GM21367 (cell line): ENCODE measurements at regions not wholly inside any gene's neighbourhood (a gene's known extent, or its start where the extent isn't known, plus 50 kb on each side); places are given as distances from the start of the nearest gene placed in this dataset.

Experiments
- ATAC-seq: cut with Tn5 transposase; IDR thresholded peaks from one replicate; pipeline ENCODE4 v1.9.1; 2021; ENCODE audit not compliant: unreplicated experiment

DNA sequence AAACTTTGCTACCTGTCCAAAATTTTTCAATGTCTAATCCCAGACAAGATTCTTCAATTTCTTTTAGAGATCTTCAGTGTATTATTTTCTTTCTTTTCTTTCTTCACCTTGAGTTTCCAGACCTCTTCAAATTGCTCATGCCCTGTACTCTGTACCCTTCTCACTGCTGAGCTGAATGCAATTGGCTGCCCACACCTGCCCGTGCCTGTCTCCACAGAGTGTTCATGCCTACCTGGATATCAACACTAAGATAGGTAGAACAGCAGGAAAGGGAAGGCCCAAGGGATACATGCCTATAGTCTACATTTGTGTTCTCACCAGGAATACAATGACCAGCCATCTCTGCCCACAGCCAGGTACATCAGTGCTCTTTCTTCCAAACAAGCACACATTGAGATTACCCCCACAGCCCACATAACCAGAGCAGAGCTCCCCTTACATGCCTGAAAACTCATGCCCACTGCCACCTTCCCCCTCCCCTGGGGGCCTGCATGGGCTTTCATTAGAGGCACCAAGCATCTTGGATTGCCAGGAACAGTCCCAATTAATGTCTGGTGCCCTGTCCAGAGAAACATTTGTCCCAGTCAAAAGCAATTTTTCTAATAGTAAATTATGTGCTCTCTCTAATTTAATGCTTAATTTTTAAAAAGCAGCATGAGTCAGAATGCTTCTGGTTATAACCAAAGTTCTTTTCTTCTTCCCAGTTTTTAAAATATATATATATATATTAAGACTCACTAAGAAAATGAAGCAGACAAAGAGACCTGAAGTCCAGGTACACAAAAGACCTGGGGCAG is 134.9 kb upstream of the SLC14A2 start:
- no peak for ATAC-seq

DNA sequence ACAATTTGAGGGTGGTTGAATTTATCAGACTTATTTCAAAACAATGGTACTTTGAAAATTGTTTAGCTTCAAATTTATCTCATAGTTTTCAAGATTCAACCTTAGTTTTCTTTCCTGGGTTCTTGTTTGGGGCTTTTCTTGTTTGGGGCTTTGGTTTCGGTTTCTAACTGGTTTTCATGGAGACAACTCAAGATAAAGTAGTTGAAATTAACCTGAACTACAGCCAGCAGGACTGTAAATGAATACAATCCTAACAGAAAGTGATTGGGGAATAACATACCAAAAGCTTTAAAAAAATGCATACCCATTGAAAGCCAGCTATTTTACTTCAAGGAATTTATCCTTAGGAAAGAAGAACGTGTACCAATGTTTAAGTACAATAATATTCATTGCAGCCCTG is 133.5 kb upstream of the SLC14A2 start:
- no peak for ATAC-seq

DNA sequence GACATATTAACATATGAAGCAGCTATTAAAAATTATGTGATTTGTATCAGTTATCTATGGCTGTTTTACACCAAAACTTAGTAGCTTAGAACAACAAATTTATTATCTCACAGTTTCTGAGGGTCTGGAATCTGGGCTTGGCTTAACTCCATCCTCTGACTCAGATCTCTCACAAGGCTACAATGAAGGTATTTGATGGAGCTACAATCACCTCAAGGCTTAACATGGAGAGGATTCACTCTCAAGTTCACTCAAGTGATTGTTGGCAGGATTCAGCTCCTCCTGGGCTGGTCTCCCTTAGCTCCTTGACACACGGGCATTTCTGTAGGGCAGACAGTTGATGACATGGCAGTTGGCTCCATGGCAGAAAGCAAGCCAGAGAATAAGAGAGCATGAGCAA is 133.0 kb upstream of the SLC14A2 start:
- ATAC-seq = no peak

DNA sequence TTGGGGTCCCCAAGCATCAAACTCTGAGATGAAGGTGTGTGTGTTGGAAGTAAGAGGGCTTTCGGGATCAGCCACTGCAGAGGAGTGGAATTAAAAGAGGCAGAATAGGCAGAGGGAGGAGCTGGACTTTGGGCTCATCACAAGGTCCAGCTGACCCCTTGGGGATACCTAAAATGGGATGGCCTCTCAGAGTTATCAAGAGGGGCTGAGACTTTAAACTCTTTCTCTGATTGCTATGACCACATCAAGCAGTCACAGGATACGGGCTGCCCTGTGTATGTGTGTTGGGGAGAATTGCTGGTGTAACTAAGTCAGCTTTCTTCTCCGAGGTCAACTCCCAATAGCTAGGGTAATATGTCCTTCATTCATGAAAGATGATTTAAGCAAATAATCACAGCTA is 127.7 kb upstream of the SLC14A2 start:
- ATAC-seq = no peak

DNA sequence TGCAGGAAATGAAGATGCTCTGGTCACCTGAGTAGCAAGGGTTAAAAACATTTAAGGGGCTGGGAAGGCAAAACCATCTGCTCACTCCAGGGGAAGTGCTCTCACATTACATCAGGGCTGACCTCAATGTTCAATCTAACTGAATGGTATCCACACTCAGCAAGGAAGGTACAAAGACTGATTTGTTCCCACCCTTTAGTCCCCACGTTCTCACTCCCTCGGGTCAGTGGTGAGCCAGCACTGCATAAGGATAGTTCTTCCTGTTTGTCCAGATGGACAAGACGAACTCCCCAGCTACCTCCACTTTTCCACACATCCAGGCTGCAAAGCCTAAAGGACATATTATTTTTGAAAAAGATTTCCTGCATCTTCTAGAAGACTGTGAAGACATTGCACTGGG is 126.6 kb upstream of the SLC14A2 start:
- ATAC-seq = no peak

DNA sequence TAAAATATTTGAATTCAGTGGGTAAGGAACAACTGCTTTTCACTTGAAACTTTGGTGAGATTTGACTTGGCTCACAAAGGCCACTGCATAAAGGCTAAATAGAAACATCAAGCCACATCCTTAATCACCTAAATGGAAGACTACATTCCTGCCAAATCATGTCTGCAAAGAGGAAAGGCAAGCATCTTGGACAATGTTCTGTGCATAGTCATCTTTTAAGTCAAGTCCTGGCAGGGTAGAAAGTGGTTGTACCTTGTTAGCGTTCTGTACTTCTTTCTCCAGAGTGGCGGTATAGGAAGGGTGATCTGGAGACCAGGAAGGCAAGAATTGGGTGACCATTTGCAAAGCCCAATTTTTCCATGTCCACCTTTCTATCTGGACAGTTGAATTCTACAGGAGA is 121.4 kb upstream of the SLC14A2 start:
- ATAC-seq = no peak

DNA sequence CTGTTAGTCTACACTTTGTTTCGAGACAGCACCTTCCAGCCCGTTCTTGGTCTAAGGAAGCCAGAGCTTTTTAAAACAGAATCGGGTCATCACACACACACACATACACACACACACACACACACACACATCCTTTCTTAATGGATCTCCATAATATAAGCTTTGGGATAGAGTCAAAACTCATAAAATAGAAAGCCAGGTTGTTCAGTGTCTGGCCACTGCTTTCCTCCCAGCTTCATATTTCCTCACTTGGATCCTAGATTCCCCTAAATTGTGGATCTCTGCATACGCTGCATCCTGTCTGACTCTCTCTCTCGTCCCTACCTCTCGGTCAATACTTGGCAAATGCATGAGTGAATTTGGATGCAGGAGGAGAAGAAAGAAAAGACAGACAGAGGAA is 120.5 kb upstream of the SLC14A2 start:
- no peak for ATAC-seq

DNA sequence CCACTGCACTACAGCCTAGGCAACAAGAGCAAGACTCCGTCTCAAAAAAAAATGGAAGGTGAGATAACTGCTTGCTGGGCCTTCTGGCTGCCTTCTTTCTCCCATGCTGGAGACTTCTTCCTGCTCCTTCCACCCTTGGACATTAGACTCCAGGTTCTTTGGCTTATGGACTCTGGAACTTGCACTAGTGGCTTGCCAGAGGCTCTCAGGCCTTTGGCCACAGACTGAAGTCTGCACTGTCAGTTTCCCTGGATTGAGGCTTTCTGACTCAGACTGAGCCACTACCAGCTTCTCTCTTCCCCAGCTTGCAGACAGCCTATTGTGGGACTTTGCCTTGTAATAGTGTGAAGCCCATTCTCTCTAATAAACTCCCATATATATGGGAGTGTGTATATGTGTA is 118.5 kb upstream of the SLC14A2 start:
- no peak for ATAC-seq

DNA sequence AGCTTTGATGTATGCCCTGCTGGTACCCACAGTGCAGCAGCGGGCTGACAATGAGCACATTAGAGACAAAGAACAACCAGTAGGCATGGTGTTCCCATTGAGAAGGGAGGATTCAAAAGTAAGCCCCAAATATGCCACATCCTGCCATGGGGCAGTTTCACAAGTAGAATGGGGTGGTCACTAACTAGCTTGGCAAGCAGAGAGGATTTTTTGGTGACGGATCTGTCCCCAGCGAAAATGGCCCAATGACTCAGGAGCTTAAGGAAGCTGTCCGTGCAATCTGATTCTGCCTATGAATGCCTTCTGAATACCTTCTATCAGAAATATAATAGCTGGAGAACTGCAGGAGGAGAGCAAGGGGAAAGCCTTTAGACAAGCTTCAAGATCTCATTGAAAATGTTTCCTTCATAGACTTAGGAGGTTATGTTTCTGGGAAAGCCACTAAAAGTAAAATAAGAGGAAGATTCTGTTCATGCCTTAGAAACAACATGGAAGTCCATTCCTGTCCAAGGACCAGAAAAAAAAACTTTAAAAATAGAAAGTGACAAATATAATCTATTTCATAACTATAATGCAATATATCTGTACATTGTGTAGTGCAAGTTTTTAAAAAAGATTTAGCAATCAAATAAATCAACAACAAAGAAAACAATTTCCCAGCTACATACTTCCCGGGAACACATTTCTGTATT is 117.5 kb upstream of the SLC14A2 start:
- no peak for ATAC-seq

DNA sequence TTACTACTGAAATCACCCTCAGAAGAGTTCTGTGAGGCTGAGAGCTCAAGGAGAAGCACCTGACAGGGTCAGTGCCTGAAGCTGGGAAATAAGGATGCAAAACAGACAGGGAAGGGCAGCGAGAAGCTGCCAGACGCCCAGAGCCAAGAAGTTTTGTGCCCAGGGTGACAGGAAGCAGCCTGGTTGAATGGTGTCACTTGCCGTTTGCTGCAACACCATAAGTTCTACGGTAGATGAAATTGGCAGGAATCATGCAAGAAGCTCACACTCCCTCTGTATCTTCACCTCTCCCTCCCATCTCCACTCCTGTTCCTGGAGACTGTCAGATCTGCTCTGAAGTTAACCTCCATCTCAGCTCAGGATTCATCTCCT is 117.0 kb upstream of the SLC14A2 start:
- ATAC-seq = no peak

DNA sequence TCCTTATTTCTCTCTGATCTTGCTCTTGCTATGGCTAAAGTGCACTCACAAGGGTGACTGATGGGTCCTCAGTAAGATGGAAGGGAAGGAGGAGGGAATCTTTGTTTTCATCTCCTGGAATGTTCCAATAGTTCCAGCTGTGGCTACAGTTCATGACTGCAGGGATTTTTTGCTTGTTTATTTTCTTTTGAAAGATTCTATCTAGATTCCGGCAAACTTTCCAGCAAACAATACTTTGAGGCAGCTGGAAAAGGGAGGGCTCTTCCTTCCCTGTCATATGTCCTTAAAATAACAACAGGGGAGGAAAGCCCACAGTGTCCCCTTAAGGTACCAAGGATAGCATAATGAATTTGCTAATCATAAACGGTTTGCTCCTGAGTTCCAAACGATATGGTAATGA is 111.3 kb upstream of the SLC14A2 start:
- ATAC-seq = no peak

DNA sequence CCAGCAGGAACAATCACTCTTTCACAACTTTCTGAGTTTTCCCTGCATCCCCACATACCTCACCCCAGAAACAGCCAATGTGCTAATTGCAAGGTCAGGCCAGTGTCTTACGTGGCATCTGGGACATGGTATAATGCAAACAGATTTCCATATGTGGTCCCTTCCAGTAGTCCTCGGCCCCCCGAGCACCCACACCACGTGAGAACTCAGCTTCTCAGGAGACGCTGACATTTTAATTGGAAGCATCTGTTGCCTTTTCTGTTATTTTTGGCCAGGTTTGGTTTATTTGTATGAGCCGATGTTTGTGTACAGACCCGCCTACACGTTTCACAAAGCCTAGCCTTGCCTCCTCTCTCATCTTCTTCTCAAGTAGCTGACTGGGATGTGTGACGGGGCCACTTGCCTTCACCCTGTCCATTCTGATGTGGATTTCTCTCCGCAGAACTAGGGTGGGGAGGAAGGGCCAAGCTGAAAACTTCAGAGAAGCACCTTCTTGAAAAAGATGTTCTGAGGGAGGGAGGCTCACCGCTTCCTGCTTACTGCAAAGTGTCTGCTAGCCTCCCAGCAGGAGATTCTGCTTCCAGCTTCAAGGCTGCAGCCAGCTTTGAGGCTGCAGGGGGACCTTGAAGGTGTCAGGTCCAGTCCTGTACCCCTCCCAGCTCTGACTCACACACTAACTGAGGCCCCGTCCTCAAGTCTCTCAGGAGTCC is 109.6 kb upstream of the SLC14A2 start:
- no peak for ATAC-seq

DNA sequence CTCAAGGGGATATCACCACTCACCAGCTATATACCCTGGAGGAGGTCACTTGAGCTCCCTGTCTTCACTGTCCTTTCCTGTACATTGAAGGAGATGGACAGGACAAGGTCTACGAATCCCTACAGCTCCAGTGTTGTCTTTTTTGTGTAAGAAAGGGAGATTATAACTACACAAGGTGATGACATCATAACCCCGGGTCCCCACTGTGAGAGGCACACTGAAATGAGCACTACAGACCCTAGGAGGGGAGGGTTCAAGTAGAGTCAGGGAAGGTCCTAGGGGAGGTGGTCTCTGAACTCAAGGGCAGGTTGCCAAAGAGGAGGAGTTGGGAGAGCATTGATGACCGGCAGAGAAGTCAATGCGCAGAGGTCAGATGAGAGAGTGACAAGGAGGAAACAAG is 108.3 kb upstream of the SLC14A2 start:
- ATAC-seq = no peak

DNA sequence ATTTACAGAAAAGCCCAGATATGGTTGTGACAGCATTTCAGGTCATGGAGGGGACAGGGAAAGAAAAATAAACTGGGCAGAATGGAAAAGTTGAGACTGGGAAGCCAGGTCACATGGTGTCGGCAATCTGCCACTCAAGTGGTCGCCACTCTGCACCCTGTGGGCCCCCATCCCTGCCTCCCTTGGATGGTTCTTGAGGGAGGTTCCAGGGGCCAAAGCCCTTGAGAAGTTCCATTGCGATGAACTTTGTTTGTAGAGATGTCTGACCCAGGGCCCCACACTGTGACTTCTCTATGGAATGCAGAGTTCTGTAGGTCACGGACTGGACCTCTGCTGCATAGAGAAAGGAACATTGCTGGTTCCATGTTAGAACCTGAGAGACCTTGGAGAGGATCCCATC is 105.7 kb upstream of the SLC14A2 start:
- no peak for ATAC-seq

DNA sequence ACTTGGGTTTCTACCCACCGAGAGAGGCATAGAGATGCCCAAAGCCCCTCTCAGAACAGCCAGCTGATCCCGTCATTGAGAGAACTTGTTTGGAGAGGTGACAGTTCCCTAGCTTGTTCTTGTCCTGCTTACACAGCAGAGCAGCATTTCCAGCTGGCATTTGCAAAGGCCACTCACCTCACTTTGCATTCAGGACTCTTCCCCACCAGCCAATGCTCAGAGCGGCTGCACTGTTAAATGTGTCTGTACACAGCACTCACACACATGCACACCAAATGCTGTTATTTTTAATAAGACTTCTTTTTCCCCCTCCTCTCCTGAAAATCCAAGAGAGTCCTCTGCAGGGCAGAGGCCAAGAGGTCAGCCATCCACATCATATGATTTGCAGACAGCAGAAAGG is 104.6 kb upstream of the SLC14A2 start:
- ATAC-seq = no peak

DNA sequence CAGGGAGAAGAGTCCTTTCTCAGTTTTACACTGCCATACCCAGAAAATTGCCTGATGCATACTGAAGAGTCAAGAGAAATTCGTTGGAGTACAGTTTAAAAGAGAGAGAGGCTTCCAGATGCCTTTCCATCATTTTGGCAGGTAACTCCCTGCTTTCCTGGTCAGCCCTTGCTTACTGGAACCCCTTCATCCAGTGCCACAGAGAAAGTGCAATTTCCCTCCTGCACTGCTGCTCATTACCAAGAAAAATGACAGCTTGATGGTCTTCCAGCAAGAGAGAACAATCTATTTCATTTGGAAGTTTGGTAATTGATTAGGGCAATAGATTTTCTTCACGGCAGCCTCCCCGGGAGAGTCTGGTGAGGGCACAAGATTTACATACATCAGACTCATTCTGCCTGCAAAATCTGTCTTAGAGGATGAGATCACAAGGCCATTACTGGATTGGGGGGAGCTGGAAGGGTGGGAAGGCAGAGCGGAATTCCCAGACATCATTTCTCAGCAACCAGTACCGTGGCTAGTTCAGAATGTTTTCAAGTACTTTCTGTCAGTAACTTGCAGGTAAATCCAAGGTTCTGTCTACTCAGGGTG is 102.8 kb upstream of the SLC14A2 start:
- ATAC-seq = no peak

DNA sequence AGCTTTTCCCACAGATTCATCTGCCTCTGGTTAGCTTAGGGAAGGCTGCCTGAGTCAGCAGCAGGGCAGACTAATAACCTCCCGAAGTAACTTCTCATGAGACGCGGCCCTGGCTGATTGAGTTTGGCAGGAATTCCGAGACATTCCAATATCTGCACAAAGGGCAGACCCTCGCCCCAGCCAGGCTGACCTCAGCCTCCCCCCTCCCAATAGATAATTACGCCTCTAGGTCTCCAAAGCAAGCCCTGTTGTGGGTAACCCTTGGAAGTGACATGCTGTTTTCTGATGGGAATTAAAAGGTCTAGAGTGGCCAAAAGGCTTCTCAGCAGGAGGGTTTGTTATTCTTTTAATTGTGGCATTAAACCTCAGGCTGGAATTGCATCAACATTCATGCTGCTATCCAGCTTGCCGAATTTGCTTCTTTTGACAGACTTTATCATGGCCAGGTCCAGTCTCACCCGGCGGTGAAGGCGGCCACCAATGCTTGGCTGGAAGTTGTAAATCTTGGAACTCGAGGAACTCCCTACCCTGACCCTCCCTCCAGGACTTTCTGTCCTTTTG is 98.0 kb upstream of the SLC14A2 start:
- ATAC-seq = no peak

DNA sequence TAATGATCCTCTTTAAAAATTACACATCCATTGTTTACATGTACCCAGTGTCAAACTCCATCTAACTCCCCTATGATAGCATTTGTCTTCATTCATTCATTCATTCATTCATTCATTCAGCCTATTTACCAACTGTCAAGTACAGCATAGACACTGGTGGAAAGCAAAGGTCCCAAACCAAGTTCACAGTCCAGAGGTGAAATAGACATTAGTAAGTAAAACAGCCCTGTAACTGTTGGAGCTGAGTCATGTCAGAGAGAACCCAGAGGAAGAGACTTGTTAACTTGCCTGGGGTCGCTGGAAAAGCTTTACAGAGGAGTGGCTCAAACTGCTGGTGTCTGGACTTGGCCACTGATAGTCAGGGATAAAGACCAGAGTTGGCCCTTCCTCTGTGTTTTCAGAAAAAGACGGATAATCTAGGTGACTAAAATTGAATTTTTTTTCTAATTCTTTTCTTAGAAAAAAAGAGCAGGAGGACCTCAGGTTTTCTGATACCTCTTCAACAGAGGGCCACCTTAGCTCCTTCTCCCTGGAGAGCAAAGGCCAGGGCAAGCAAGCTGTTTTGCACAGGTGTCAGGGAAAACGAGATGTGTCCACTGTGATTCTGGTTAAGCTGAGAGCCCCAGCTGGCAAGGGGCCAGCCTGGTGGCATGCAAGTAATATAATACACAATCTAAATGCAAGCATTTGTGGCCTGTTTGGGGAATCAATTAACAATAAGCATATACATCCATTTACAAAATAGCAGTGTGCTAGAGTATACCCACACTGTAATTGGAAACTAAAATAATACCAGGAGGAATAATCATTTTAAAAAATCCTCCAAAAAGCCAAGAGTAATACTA is 96.7 kb upstream of the SLC14A2 start:
- ATAC-seq = no peak

DNA sequence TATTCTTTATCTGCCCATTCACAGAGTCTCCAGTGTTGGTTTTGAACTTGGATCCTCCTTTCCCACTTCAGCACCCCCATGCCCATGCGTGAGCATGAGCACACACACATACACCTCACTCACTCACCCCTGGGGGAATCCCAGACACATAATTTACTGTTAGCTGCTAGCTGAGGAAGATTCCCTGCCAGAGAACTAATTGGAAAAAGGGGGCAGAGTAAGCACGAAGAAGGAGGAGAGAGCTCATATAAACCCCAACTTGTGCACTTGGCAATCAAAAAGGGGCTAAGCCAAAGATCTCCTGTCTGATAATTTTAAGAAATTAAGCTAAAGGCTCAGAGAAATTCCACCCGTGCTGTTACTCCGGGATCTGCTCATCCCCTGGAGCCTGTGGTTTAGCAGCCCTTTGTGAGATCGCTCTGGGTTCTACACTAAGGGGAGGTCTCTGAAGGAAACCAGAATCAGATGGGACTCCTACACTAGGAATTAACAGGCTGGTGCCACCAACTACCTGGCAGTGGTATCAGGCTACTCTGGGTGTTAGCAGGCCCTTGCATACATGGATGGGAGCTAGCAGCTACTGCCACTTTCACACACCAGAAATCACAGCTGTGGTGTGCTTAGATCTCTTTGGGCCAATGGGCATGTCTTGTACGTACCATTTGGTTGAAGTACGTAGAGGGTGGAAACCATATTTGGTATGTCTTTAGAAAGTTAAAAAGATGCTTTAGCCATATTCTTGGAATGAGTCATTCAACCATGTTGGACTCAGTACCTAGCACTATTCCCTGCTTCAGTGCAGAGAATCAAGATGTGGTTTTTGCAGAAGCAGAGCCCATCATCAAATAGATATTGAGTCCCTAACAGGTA is 95.6 kb upstream of the SLC14A2 start:
- ATAC-seq = no peak

DNA sequence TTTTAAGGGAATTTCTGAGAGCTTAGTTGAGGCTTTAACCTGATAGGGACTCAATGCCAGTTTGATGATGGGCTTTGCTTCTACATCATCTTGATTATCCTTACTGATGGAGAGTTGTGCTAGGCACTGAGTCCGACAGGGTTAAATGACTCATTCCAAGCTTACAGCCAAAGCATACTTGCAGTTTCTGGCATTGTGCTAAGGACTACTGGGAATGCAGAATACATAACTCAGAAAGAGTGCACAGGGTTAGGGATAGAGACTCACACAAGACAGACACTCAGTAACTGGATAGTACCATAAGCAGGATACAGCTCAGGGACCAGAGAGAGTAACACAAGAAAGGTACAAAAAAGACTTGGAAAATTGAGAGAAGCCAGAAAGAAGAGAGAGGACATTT is 94.1 kb upstream of the SLC14A2 start:
- no peak for ATAC-seq
